ENCODE measurements at regions not wholly inside any gene's neighbourhood (a gene's known extent, or its start where the extent isn't known, plus 50 kb on each side); places are given as distances from the start of the nearest gene placed in this dataset.

DNA sequence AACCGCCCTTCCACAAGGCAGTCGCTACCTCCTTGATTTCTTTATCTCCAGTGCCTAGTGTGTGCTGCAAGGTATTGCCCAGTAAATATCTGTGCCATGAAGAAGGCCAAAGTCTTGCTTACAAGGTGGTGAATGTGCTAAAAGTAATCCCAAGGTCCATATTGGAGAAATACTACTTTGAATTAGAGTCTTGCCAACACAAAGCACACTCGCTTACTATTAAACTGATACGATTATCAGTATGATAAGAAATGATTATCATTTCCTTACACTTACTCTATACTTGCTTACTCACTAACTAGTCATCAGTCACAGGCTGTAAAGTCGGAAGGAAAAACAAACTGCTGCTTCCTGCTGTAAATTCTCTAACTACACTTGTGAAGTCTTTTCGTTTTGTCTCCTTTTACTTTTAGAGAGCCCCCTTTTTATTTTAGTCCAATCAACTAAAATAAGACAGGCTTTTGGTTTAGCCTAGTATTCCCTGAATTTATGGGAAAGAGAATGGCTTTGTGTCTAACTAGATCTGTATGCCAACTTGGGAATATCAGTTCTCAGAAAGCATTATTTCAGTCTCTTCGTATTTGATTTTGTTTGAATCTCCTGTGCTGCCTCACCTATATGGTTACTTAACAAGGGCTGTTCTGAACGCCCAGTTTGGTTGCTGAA is 107.1 kb upstream of the TSC22D2 start:
- TF ChIP-seq, protein P1, sequence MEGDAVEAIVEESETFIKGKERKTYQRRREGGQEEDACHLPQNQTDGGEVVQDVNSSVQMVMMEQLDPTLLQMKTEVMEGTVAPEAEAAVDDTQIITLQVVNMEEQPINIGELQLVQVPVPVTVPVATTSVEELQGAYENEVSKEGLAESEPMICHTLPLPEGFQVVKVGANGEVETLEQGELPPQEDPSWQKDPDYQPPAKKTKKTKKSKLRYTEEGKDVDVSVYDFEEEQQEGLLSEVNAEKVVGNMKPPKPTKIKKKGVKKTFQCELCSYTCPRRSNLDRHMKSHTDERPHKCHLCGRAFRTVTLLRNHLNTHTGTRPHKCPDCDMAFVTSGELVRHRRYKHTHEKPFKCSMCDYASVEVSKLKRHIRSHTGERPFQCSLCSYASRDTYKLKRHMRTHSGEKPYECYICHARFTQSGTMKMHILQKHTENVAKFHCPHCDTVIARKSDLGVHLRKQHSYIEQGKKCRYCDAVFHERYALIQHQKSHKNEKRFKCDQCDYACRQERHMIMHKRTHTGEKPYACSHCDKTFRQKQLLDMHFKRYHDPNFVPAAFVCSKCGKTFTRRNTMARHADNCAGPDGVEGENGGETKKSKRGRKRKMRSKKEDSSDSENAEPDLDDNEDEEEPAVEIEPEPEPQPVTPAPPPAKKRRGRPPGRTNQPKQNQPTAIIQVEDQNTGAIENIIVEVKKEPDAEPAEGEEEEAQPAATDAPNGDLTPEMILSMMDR (optimal IDR thresholded peaks at IDR 0.05 in 1 of 3, IDR thresholded peaks at IDR 0.05 in 1 of 3, conservative IDR thresholded peaks at IDR 0.05 in 1 of 3; ENCODE audit: extremely low read depth in 1 of 3, insufficient read depth in 2 of 3, low read length in 3 of 3) = no peak
- TF ChIP-seq EZH2 (IDR thresholded peaks at IDR 0.05; ENCODE audit: low read length) = no peak
